ENCODE measurements at regions not wholly inside any gene's neighbourhood (a gene's known extent, or its start where the extent isn't known, plus 50 kb on each side); places are given as distances from the start of the nearest gene placed in this dataset.

GRCh38 chr1:112852276-112852675 lies 103.7 kb downstream of the SLC16A1 start:
- Histone ChIP-seq H4K20me1 (ENCODE audit: insufficient read depth, low read length) (no peaks in the 10 kb centered on the region), H3K36me3 (replicated peaks; ENCODE audit: insufficient read depth, low read length) (no peaks in the 10 kb centered on the region), H3K4me2 (ENCODE audit: low read depth, low read length) (no peak overlapping the region), H3K79me2 (ENCODE audit: low read length) (no peaks in the 10 kb centered on the region), H3F3A (ENCODE audit: insufficient read depth, low read length) (no peaks in the 10 kb centered on the region), H3K27ac (ENCODE audit: low read length) (no peak overlapping the region), H3K4me3 (ENCODE audit: low read length) (no peak overlapping the region), H3K27me3 (replicated peaks; ENCODE audit: insufficient read depth, low read length) (no peaks in the 10 kb centered on the region), H3K4me1 (ENCODE audit: low read length) (no peaks in the 10 kb centered on the region), H3K9me3 (replicated peaks; ENCODE audit: insufficient read depth, low read length) (no peaks in the 10 kb centered on the region), H3K9me2 (replicated peaks; ENCODE audit: insufficient read depth, low read length) (no peaks in the 10 kb centered on the region), H2AFZ (ENCODE audit: low read length) (no peak overlapping the region), H3K9ac (ENCODE audit: low read length) (no peak overlapping the region)
- no peak for DNase-seq
- TF ChIP-seq EZH2 (optimal IDR thresholded peaks at IDR 0.05; ENCODE audit: low read depth, low read length) (no peak), EZH2phosphoT487 (IDR thresholded peaks at IDR 0.05; ENCODE audit: low read length) (no peak), CTCF (IDR thresholded peaks at IDR 0.05; ENCODE audit: low read length) (no peak)

- H3K9me3 ChIP-seq (replicated peaks; ENCODE audit: insufficient read depth, low read length), result no peaks in the 10 kb centered on the region
- no peaks in the 10 kb centered on the region for H4K20me1 ChIP-seq (ENCODE audit: insufficient read depth, low read length)
- H3F3A ChIP-seq (ENCODE audit: insufficient read depth, low read length), result no peaks in the 10 kb centered on the region
- no peaks in the 10 kb centered on the region for H3K9me2 ChIP-seq (replicated peaks; ENCODE audit: insufficient read depth, low read length)
- no peaks in the 10 kb centered on the region for H3K4me1 ChIP-seq (ENCODE audit: low read length)
- H3K4me3 ChIP-seq (ENCODE audit: low read length), result no peak overlapping the region
- H3K79me2 ChIP-seq (ENCODE audit: low read length), result no peaks in the 10 kb centered on the region
- H3K4me2 ChIP-seq (ENCODE audit: low read depth, low read length), result no peak overlapping the region
- H3K36me3 ChIP-seq (replicated peaks; ENCODE audit: insufficient read depth, low read length), result no peaks in the 10 kb centered on the region
- no peak overlapping the region for H3K9ac ChIP-seq (ENCODE audit: low read length)
- H3K27ac ChIP-seq (ENCODE audit: low read length), result no peak overlapping the region
- DNase-seq, result no peak
- TF ChIP-seq CTCF (IDR thresholded peaks at IDR 0.05; ENCODE audit: low read length) (no peak), EZH2 (optimal IDR thresholded peaks at IDR 0.05; ENCODE audit: low read depth, low read length) (no peak), EZH2phosphoT487 (IDR thresholded peaks at IDR 0.05; ENCODE audit: low read length) (no peak)
- H3K27me3 ChIP-seq (replicated peaks; ENCODE audit: insufficient read depth, low read length), result no peaks in the 10 kb centered on the region
- no peak overlapping the region for H2AFZ ChIP-seq (ENCODE audit: low read length)
Measured at GRCh38 chr1:112850034-112850757, 105.8 kb downstream of the SLC16A1 start.

GRCh38 chr1:112849425-112850033 lies 106.5 kb downstream of the SLC16A1 start:
- H3K4me3 ChIP-seq (ENCODE audit: low read length), result no peak overlapping the region
- DNase-seq, result no peak
- no peak overlapping the region for H2AFZ ChIP-seq (ENCODE audit: low read length)

More at GRCh38 chr1:112849425-112850033, 106.5 kb downstream of the SLC16A1 start:
- H3K9me3 ChIP-seq (replicated peaks; ENCODE audit: insufficient read depth, low read length), result no peaks in the 10 kb centered on the region
- H3K4me1 ChIP-seq (ENCODE audit: low read length), result no peaks in the 10 kb centered on the region
- H3K79me2 ChIP-seq (ENCODE audit: low read length), result no peaks in the 10 kb centered on the region
- no peak overlapping the region for H3K4me2 ChIP-seq (ENCODE audit: low read depth, low read length)
- H3K9ac ChIP-seq (ENCODE audit: low read length), result no peak overlapping the region
- no peak for TF ChIP-seq EZH2 (optimal IDR thresholded peaks at IDR 0.05; ENCODE audit: low read depth, low read length)
- TF ChIP-seq EZH2phosphoT487 (IDR thresholded peaks at IDR 0.05; ENCODE audit: low read length), result no peak
- TF ChIP-seq CTCF (IDR thresholded peaks at IDR 0.05; ENCODE audit: low read length), result no peak
- no peaks in the 10 kb centered on the region for H4K20me1 ChIP-seq (ENCODE audit: insufficient read depth, low read length)
- no peaks in the 10 kb centered on the region for H3K9me2 ChIP-seq (replicated peaks; ENCODE audit: insufficient read depth, low read length)
- H3K27me3 ChIP-seq (replicated peaks; ENCODE audit: insufficient read depth, low read length), result no peaks in the 10 kb centered on the region
- no peaks in the 10 kb centered on the region for H3K36me3 ChIP-seq (replicated peaks; ENCODE audit: insufficient read depth, low read length)
- no peak overlapping the region for H3K27ac ChIP-seq (ENCODE audit: low read length)
- no peaks in the 10 kb centered on the region for H3F3A ChIP-seq (ENCODE audit: insufficient read depth, low read length)

All from MM.1S (cell line).